ENCODE measurements at regions not wholly inside any gene's neighbourhood (a gene's known extent, or its start where the extent isn't known, plus 50 kb on each side); places are given as distances from the start of the nearest gene placed in this dataset.

DNA sequence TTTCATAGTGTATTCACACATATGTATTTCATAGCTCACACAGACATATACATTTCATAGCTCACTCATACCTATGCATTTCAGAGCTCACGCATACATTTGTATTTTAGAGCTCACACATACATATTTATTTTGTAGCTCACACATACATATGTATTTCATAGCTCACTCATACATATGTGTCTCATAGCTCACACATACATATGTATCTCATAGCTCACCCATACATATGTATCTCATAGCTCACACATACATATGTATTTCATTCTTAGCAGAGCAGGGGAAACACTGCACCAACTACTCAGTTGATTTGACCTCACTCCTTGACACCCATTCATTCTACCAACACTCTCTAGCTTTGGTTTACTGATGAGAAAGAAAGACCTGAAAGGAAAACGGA lies 713.6 kb downstream of the QKI start:
- DNase-seq (ENCODE audit: low read depth in 1 of 2, low spot score in 1 of 2): no peak

DNA sequence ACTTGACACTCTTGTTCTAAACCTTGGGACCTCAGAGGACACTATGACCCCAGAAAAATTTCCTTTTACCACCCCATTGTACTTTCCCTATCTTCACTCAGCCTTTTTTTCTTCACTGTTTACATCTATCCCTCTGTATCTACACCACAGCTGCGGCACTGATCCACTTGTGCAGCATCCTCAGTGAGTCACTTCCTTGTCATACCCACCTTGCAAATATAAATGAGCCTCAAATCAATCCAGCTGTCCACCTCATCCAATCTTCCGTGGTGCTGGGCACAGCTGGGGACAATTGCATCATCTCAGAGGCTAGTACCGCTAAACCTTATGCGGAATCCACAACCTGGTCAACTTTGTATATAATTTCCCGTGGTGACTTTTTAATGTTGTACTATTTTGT lies 710.5 kb downstream of the QKI start:
- no peak for DNase-seq (ENCODE audit: low read depth in 1 of 2, low spot score in 1 of 2)

DNA sequence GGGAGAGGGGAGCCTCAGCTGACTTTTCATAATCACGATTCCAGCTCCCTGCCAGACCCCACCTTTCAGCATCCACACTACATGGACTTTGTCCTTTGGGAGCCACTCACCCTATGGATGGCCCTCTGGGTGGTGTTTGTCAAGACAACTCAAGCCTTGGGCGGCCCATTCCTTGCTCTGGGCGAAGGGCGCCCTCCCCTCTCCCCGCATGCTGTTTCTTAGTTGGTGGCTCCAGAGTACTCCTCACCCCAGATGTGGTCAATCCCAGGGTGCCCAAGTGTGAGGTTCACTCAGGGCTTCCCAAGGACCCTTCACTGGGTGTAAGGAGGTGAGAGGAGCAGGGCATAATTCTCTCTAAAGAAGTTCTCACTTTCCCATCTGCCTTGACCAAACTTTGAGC lies 710.0 kb downstream of the QKI start:
- no peak for DNase-seq (ENCODE audit: low read depth in 1 of 2, low spot score in 1 of 2)

DNA sequence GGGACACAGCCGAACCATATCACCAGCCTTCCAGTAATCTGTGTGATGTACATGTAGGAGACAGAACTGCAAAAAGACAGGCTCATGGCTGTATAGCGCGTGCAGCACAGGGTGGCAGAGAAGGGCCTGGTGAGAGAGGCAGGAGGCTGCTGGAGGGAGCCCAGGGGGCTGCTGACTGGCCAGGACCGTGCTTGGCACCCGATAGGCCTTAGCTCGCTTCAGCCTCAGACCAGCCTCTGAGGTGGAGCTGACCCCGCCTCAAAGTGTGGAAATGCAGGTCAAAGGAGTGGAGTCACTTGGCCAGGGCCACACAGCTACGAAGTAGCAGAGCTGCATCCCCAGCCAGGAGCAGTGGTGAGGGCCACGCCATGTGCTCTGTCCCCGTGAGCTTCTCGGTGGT lies 707.6 kb downstream of the QKI start:
- DNase-seq (ENCODE audit: low read depth in 1 of 2, low spot score in 1 of 2): no peak

DNA sequence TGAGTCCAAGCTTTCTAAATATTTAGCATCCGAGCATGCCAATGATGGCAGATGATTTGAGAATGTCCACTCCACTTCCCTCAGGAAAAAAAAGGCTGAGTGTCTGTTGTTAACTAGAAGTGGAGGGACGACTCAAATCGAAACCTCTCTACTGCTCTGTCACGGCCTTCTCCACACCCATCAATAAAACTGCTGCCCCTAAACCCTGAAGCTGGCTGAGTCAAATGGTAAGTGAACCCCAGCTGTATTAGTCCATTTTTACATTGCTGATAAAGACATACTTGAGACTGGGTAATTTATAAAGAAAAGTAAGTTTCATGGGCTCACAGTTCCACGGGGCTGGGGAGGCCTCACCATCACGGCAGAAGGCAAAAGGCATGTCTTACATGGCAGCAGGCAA lies 707.0 kb downstream of the QKI start:
- DNase-seq (ENCODE audit: low read depth in 1 of 2, low spot score in 1 of 2): no peak

DNA sequence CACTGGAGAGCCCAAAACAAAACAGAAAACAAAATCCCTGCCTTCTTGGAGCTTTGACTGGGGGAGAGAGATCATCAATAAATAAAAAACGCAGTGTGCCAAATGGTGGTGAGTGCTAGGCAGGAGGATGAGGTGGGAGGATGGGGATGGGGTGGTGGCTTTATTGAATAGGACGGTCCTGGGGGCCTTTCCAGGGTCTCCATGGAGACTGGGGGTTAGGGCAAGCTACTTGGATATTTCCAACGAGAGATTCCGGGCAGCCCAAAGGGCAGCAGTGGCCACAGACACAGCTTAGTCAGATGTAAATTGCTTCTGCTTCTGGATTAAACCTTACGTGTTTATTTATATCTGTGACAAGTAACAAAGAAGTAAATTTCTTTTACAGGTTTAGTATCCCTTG lies 700.1 kb downstream of the QKI start:
- DNase-seq (ENCODE audit: low read depth in 1 of 2, low spot score in 1 of 2): no peak

DNA sequence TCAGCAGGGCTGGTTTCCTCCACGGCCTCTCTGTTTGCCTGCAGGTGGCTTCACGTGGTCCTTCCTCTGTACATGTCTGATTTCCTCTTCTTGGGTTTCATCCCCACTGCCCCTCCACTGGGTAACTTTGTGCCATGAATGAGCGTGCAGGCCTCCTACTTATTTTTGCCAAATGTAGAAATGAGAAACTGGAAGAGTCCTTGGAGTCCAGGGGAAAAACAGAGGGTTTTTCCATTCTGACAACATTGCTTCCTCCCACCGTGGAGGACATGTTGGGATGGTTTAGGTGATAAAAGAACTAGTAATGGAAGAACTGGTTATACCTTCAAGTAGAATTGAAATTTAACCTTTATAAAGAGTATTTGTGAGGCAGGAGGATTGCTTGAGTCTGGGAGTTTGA lies 699.5 kb downstream of the QKI start:
- DNase-seq (ENCODE audit: low read depth in 1 of 2, low spot score in 1 of 2): no peak

DNA sequence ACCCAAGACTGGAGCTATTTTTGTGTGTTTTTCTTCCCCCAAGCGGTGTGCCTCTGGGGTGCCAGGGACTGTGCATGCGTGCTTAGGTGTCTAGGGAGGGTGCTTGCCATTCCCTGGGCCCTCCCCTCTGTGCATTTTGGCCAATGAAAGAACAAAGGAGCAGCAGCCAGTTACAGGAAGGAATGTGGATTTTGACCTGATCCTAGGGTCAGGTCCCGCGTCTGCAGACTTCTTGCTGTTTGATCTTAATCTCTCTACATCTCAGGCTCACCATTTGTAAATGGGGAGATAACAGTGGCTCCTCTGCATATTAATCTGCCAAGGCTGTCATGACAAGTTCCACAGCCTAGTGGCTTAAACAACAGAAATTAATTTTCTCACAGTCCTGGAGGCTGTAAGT lies 699.1 kb downstream of the QKI start:
- DNase-seq (ENCODE audit: low read depth in 1 of 2, low spot score in 1 of 2): no peak

DNA sequence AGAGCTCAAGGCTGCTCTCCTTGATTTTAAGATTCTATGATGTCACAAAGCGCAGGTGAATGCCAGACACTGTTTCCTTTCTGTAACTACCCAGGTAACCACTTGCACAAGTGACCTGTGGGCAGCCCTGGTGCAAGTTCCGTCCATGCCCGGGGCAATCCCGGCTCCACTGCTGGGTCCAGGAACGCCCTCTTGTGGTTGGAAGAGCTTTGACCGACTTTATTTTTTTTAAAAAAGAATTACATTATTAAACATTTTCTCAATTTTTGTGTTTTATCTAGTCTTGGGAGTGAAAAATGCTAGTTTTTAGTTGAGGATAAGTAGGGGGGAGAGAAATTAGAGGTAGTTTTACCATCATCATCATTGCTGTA lies 695.2 kb downstream of the QKI start:
- DNase-seq (ENCODE audit: low read depth in 1 of 2, low spot score in 1 of 2): no peak

DNA sequence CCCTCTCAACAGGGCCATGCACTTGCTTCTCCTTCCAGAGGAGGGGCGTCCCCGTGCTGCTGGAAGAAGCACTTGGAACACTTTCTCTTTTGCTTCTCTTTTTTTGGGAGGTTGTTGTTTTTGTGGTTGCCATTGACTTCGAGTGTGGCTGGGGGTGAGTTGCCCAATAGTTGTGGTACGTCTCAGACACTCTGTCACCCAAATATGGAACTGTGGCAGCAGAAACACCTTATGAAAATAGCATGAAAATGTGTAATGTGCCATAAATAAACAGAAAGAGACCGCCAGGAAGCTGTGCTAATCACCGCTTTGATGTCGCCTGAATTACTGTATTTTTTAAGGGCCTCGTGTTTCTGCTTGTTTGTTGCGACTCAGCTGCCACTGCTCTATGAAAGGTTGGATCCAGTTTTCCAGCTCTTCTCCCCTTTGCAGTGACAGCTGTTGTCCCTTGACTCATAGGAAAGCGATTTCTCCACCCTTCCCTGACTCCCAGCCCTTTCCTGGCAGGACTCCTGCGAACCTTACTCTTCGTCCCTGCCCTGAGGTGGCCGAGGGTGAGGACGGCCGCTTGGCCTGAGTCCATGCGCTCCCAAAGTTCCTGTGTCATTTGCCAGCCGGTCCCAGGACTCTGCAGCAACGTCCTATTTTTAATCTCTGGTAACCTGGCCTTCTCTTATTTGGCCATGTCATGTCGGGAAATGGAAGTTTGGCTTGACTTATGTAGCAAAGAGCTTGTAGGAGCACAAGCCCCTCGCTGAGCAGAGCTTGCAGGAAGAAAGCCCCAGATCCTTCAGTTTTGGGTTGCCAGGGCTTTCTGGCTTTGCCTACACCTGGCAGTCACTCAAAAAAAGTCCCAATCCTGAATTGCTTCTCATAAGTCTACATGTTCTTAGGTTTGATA lies 694.6 kb downstream of the QKI start:
- no peak for DNase-seq (ENCODE audit: low read depth in 1 of 2, low spot score in 1 of 2)

DNA sequence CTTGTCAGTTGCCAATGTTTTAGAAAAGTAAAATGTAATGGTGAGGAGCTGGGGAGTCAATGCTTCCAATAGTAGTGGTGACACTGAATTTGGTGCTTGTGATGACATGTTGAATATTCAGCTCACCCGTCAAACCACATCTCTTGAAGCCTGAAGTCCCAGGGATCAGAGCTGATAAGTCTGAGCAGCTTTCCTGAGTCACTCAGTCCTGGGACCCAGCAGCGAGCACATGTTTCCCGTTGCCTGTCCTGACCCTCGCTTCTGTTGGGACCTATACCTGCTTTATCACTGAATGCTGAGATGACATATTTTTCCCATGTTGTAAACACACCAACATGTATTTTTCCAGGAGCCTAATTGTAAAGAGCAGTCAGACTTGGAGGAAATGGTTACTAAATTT lies 693.6 kb downstream of the QKI start:
- DNase-seq (ENCODE audit: low read depth in 1 of 2, low spot score in 1 of 2): no peak

DNA sequence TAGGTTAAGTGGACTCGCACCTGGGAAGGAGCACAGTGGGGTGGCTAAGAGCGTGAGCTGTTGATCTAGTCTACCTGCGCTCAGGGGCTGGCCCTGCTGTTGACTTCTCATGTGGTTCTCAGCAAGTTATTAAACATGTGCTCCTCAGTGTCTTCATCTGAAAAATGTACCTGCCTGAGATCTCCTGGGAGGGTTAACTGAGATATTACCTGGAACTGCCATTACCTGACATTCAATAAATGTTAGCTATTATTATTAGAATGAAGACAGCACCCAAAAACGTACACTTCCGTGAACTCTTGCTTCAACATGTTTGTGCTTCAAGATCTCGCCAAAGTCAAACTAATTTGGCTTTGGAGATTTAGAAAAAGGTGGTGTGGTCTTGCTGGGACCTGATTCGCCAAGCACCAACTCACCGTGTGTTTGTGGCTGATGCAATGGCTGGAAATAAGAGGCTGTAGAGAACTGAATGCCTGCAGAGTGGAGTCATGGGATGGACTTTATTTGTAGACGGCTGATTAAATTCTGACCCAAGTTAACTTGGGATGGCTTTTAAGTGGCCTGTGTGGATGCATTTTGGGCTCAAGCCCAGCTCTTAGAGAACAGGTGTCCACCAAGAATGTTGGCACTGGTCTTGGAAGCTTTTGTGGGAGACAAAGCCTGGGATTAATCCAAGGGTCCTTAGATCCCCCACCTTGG lies 692.9 kb downstream of the QKI start:
- DNase-seq (ENCODE audit: low read depth in 1 of 2, low spot score in 1 of 2): no peak

DNA sequence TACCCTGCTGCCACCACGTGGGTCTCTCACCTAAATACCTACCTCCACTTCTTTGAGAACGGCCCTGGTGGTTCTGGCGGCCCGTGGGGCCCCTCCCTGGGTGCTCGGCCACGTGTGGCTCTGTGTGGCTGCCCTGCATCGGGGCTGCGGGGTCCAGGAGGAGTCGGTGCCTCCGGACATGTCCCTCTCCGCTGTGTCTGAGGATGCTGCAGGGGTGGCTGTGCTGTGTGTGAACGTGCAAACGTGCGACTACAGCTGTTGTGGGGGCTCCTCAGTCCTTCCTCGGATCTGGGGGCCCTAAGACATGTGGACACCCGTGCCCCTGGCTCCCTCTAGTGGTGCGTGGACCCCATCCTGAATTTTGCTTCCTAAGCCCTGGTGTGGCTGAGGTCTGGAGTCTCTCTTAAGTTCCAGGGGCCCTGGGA lies 691.8 kb downstream of the QKI start:
- DNase-seq (ENCODE audit: low read depth in 1 of 2, low spot score in 1 of 2): no peak

DNA sequence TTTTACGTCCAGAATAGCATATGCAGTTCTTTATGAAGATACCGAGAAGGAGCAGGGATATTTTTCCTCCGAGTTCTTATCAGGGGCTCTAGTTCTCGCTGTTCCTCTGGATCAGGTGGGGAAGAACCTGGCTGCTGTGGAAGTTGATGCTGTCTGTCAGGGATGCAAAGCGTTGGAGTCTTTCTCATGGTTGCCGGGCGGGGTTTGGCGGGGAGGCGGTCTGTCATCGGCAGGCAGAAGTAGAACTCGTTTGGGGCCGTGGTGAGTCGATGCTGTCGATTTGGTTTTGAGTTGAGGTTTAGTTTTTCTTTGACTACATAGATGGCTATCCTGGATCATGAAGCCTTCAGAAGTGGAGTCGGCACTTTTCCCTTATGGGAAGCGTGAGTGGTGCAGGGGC lies 691.2 kb downstream of the QKI start:
- no peak for DNase-seq (ENCODE audit: low read depth in 1 of 2, low spot score in 1 of 2)

DNA sequence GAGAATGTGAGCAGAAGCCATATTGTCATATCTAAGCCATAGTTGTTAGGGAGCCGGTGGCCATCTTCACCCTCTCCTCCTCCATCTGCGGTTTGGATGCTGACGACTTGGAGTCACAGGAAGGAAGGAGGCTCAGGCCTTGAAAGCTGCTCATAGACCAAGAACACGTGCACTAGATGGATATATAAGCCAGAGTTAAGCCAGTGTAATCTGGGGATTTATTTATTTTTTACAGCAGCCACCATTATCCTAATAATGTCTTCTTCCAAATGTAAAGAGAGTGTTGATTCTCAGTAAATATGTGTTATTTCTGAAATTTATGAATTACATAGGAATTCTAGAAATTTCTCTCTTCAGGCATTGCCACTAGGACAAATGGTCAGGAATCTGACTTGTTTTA lies 689.9 kb downstream of the QKI start:
- no peak for DNase-seq (ENCODE audit: low read depth in 1 of 2, low spot score in 1 of 2)

DNA sequence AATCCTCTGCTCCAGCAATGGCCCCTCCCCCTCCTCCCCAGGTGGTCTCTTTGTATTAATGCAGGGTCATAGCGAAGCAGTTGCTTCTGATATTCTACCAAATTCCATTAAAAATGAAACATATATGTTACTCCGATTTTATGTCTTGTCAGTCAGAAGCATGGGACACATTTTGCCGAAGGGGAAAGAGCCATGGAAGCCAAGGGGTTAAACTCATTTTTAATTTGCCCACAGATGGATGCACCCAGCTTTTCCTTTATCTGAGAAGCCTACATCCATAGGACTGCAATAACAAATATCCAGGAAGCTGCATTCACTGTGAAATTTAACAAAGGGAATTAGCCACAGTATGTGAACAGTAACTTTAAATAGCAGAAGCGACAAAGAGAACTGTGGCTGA lies 688.2 kb downstream of the QKI start:
- no peak for DNase-seq (ENCODE audit: low read depth in 1 of 2, low spot score in 1 of 2)

DNA sequence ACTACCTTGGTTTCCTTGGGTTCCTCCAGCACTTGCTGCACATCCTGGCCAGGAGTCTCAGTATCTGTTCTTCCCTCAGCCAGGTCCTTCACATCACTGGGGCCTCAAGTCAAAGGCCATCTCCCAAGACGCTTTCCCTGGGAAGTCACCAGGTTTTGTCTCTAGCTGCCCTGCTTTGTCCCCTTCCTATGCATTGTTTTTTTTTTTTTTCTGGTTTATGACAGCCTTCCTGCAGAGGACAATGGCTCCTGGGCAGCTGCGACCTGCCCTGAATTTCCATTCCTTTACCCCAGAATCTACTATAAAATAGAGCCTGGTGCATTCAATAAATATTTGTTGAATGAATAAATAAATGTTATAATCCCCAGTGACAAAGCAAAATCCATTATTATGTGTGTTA lies 687.3 kb downstream of the QKI start:
- DNase-seq (ENCODE audit: low read depth in 1 of 2, low spot score in 1 of 2): no peak

DNA sequence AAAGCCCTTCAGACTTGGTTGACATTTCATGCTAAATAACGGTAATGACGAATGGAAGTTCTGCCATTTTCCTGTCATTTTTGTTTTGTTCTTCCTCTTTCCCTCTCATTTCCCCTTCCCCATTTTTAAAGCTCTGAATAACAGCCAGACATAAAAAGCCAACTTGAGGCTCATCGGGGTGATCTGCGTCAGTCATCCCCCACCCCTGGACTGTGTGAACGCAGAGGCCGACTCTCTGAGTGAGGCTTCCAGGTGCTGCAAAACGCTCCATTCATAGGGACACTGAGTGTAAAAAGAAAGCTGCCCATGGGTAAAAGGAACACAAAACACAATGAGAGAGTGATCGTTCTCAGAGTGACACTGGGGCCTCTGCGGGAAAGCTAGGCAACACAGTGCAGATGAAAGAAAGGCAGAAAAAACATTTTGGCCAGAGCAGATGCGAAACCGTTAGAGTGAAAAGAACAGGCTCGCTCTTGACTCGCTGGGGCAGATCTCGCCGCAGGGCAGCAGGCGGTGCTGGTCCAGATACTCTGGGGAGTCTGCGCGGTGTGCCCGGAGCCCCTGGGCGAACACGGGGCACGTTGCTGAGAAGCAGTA lies 684.8 kb downstream of the QKI start:
- DNase-seq (ENCODE audit: low read depth in 1 of 2, low spot score in 1 of 2): no peak

DNA sequence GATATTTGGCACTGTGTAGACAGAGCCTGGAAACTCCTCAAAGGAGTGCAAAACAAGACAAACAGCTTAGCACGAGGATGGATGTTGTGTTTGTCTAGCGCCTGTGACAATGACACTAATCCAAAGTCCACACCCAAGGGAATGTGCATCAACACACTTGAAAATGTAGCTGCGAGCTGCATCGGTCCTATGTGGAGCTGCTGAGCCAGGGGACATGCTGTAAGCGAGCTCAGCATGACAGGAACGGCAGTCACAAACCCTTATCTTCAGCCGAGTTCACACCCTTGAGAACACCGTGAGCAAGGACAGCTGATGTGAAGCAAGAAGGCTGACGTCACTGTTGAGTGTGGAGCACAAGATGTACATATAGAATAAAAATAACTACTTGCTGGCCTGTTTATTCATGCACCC lies 684.3 kb downstream of the QKI start:
- DNase-seq (ENCODE audit: low read depth in 1 of 2, low spot score in 1 of 2): no peak

DNA sequence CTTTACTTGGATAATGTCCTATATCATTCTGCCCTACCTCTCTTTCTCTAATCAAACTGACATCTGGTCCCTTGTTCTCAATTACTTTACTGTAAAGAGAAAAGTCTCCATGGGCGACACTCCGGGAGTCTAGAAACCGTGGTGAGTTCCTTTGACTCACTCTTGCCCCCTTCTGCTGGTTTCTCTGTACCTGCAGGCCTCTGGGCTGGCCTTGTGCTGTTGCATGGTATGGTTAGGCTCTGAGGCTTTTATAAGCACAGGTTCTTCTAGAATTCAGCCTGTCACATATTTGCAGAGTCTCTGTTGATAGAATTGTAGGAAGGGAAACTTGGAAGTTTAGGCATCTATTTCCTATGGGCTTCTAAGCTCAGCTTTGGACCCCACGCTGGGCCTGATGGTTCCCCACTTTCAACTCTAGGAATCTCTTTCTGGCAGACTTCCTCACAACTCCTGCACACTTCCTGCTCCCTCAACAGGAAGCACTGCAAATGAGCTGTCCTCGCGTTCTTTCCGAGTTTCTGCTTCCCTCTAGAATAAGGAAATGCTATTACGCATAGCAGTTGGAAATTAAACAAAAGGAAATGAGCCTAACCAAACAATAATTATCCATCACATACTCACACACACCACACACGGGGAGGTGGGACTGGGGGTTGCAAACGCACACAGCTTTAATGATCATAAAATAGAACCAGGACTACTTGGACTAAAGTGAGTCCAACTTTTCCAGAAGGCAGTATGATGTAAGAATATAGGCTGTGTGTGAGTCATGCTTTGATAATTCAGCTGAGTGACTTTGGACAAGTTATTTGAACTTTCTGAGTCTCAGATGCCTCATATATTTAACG lies 683.3 kb downstream of the QKI start:
- DNase-seq (ENCODE audit: low read depth in 1 of 2, low spot score in 1 of 2): no peak

DNA sequence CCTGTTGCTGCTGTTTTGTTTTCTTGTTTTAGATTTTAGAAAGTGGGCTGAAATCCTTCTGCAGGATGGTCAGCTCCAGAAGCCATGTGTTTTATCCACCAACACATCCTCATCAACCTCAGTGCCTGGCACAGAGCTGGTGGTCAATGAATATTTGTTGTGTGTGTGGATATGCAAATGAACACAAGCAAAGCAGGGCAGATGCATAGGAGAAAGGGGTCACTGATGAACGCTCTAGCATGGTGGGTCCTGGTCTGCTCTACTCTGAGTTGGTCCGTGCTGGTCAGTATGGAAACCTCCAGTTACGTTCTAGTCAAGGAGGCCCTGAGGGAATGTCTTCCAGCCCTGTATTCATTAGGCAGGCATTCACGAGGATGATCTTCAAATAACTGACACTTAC lies 682.5 kb downstream of the QKI start:
- no peak for DNase-seq (ENCODE audit: low read depth in 1 of 2, low spot score in 1 of 2)

DNA sequence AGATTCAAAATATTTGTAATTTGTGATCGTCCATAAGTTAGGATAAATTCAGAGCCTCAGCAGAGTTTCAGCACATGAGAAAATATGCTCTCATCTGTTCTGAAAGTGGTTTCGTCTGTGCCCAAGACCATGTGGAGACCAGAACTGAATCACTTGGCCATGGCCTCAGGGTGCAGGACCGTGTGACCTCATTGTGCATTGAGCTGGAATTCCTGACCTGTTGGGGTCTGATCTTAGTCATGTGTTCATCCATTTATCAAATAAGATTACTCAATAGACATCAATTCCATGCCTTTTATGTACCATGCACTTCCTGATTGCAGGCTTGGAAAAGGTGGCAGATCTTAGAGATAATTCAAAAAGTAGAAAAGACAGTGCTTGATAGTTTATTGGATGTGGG lies 680.5 kb downstream of the QKI start:
- DNase-seq (ENCODE audit: low read depth in 1 of 2, low spot score in 1 of 2): no peak
